T-helper 2 cell (primary cell): ENCODE measurements at regions not wholly inside any gene's neighbourhood (a gene's known extent, or its start where the extent isn't known, plus 50 kb on each side); places are given as distances from the start of the nearest gene placed in this dataset.
A peak's percentile ranks its signal among the peaks of the same experiment; 100 is the strongest.
"Not testable (repeated sequence)": the region's sequence is repeated elsewhere in the genome, so short reads cannot be mapped to it uniquely, and the experiment has no call there.

Experiments
- DNase-seq, 5 experiments: peaks; one replicate each; pipeline versions ENCODE4 v3.0.0 to v3.0.0-alpha.2; 2012 to 2022

DNA sequence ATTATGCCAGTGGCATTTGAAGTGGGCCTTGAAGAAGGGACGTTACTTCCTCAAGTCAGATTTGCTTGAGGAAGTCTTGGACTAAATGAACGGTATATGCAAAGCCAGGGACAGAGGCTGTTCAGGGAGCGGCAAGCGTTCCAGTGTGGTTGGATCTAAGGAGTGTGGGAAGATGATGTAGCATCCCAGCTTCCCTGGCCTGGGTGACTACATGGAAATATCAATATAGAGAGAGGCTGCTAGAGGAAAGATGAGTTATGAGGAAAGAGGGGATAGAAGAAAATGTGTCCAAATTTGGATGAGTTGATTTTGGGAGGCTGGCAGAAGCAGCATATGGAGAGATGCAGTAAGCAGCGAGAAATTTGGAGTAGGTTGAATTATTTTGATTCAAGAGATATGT, 432.5 kb upstream of the TENM3 start:
- no peak for DNase-seq

DNA sequence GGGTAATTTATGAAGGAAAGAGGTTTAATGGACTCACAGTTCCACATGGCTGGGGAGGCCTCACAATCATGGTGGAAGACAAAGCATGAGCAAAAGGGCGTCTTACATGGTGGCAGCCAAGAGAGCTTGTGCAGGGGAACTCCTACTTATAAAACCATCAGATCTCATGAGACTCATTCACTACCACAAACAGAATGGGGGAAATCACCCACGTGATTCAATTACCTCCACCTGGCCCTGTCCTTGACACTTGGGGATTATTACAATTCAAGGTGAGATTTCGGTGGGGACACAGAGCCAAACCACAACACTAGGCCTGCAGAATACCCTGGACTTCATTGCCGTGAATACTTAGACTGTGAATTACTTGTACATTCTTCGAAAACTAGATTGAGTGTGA, 431.7 kb upstream of the TENM3 start:
- DNase-seq: not testable (repeated sequence)

DNA sequence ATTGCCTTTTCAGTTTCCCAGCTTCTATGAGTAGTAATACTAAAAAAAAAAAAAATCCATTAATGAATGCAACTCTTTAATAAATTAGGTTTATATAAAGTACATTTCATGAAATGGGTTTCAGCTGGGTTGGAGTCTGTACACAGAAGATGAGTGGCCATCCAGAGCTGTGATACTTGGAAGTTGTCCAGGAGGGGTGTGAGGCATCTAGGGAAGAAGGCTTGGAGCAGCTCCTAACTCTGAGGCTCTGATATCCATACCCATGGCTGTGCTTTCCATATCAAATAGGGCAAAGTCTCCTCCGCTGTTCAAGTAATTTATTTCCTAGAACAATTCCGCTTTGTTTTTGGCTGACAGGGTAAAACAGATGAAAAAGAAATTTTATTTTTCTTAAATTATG, 423.3 kb upstream of the TENM3 start:
- no peak for DNase-seq

DNA sequence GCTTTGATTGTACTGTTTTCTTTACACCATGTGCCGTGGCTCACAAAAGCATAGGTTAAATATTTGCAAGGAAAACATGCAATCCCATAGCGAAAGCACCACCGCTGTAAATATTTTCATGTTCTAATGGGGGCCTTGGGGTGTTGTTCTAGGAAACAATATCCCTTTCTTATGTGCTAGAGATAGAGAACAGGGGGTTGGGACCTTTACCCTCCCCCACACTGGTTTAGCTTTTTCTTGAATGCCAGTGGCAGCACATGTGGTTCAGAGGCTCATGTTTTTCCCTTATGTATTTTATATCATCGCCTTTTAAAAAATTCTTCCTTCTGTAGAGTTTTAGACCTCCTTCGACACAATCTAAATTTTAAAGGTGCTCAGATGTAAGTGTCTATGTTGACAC, 422.6 kb upstream of the TENM3 start:
- no peak for DNase-seq

DNA sequence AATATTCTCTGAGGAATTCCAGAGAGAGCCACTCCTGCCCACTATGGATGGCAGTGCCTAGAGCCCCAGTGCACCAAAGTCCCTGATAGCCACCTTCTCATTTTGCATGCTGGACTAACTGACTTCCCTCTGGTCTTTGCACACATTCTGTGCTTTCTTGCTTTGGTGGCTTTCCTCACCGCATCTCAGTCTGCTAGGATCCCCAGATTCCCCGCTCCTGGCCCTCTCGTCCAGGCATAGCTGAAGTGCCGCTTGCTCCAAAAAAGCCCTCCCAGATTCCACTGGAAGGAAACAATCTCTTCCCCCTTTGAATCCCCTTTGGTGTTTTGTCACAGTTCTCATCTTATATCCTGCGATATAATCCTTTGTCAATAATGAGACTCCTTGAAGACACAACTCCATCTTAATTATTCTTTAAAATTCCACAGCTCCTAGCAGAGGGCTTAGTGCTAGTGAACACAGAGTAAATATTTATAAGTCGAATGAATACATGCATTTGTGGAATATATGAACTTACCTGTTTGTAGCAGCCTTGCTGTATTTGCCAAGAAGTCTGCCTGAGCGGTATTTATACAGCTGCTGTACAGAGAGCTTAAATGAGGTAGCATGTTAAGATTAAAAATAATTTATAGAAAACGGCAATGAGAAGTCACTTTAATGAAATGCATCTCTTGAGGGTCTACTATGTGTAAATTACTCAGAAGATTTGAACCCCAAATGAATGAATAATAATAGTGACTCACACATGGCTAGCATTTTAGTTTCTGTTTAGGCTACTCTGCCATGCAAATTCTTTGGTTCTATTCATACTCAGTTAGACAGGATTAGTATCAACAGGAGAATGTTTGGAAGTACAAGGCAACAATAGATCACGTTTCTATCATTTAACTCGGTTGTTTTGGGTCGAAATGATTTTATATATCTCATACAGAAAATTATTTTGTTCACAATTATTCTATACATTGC, 421.9 kb upstream of the TENM3 start:
- no peak for DNase-seq

DNA sequence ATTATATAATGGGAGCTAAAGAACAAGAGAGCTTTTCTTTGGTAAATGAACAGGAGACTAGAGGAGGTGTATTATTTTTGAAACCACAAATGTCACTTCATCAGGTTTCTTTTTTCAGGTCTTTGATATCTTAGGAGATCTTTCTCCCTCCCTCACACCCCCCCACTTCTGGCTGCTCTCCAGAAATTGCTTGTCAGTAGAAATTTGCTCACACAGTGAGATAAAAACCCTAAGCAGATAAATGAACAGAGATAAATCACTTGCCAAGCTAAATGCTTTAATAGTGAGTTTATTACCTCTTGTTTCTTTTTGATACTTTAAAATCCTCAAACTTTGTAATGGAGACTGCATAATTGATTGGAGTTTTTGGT, 421.2 kb upstream of the TENM3 start:
- no peak for DNase-seq

DNA sequence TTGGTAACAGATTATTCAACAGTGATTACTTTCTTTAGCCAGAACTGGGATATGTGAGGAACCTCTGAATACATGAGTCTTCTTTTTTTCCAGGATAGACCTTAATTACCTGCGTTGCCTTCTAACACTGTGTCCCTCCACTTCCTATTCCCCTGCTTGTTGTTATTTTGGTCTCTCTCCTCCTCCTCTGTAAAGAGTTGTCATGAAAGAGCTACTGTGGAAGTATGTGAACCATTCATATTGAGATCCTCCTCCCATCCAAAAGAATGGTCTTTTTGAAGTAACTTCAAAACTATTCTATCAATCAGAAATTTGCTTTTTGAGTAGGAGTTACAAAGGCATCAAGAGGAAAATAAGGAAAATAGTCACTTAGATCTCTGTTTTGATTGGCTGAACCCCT, 420.0 kb upstream of the TENM3 start:
- DNase-seq: no peak

DNA sequence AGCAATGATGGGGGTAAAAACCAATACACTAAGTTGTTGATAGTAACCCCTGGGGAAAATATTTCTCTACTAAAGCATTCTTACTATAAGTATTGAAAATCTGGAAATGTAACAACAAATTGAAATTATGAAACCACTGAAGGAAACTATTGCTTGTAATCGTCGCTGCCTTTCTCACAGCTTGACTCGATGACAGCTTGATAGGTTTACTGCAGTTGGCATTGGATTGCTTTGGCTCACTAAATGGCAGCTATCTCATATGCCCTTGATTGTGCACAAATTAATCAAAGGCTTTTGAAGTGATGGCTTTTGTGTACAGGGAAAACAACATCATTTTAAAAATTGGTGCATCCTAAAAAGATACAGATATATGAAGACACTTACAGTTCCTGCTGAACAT, 419.6 kb upstream of the TENM3 start:
- no peak for DNase-seq

DNA sequence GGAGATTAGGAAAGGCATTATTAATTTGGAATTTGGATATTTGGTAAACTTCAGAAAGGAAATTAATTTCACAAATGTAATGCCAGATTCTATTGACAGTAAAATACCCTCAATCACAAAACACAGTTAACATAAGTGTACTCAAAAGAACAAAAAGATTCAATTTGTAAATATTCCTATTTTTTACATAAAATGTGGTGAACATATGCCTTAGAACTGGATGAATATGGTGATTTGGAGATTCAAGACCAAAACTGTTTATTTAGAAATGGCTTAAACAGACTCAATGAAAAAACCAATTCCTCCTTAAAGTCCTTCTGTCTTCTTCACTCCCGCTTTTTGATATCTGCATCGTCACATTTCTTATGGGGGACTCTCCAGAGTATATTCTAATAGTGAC, 417.6 kb upstream of the TENM3 start:
- DNase-seq: no peak

DNA sequence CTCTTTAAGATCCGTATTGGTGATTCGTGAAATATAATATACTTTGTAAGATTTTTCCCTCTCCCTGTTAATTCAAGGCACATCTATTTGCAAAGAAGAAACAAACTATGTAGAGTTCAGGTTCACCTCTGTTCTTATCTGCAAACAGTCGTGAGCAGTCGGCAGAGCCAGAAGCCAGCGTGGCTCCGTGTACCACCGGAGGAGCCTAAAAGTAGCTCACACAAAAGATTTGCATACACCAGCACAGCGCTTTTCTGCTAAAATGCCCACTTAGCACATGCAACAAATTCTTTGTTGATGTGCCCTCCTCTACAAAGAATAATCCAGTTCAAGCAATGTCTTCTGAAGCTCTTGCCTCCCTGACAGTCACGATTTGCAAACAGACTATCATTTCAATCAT, 416.0 kb upstream of the TENM3 start:
- DNase-seq: no peak

DNA sequence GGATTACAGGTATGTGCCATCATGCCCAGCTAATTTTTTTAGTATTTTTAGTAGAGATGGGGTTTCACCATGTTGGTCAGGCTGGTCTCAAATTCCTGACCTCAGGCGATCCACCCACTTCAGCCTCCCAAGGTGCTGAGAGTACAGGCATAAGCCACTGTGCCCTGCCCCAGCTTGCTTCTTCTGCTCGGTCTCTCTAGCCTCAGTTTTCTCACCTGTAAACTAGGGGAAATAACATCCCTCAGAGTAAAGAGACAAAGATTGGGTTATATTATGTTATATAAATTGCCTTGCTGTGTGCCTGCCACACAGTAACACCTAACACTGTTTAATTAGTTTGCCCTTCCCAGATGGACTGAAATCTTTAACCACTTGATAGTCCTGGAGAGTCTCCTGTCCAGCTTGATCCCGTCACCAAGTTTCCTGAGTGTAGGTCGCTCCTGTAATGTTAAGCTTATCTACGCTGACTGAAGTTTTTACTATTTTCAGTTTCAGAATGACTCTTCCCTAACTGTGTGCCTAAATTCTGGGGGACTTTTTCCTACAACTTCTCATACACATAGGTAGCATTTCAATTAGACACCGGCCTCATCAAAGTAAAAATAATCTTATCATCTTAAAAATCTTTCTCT, 412.7 kb upstream of the TENM3 start:
- DNase-seq: peak in 1 of 5 experiments; percentile 7

DNA sequence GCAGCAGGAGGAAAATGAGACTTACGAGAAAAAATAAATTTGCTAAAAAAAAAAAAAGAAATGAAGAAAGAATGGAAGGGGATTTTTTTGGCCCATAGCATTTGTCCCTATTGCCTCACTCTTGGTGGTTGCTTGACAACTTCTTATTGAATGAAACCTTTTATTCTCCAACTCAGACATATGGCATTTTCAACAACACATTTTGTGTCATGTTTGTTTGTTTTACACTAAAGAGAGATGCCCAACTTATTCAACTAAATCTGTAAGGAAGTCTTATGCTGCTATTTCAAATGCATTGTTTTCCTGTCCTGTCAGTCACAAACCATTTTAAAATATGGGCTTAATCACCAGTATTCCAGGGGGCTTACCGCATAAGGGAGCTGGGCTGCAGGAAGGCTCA, 409.1 kb upstream of the TENM3 start:
- DNase-seq: no peak

DNA sequence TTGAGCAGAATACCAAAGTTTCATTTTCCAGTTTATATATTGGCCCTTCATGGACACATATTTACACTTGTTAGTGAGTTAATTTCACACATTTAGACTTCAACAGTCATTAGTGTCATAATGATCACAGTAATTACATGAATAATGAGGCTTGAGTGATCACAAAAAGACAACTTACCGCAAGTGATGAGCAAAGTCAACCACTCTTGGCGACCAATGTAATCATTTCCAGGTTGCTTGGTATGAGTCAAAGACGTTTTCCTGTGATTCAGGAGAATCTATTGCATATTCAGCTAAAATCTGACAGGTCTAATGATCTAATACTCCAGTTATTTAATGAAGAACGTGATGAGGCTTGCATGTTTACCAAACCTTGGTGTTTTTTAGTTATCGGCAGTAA, 407.9 kb upstream of the TENM3 start:
- no peak for DNase-seq

DNA sequence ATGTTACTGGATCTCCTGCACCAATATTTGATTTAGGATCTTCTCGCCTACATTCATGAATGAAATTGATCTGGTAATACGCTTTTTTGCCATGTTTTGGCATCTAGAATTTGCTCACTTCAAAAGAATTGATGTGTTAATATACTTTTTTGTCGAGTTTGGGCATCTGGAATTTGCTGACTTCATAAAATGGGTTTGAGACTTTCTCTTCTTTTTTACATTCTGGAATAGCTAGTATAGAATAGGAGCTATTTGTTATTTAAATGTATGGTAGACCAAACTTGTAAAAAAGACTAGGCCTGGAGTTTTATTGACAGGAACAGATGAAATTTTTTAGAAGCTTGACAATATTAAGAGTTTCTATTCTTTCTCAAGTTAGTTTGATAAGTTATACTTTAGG, 404.9 kb upstream of the TENM3 start:
- no peak for DNase-seq

DNA sequence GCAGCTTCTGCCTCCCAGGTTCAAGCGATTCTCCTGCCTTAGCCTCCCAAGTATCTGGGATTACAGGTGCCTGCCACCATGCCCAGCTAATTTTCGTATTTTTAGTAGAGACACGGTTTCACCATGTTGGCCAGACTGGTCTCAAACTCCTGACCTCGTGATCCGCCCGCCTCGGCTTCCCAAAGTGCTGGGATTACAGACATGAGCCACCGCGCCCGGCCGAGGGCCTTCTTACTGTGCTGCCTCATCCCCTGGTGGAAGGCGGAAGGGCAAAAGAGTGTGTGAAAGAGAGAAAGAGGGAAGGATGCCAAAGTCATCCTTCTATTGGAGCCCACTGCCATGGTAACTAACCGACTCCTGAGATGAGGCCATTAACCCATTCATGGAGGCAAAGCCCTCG, 399.4 kb upstream of the TENM3 start:
- DNase-seq: not testable (repeated sequence)

DNA sequence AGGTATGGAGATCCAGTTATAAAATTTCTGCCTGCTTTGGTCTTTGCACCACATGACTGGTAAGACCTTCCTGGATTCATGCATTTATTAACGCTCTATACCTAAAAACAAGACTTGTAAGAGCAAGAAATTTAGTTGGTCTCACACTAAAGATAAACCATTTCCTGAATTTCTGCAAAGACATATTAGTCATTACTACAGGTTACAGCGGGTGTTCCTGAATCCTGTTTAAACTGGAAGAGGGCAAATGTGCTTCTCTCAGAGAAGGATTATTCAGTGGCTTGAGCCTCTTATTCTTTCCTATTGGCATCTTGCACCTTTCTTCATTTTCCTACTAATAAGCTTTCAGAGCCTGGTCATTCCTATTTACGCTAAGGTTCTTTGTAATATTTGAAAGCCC, 397.6 kb upstream of the TENM3 start:
- DNase-seq: no peak

DNA sequence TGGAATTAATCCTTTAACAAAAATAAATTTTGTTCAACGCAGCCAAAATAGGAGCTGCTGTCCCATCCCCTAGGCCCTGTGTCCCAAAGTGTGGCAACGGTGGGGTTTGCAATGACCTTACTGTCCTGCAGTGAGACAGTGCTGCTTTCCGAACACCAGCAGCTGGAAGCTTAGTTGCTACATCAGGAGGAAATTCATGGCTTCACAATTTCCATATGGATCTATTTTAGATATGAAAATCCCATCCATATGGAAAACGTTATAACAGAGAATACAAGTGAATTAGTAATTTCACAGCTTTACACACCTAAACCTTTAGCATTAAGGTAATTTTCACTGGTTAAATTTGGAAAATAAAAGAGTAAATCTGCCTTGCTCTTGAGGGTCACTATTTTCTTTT, 396.3 kb upstream of the TENM3 start:
- DNase-seq: no peak

DNA sequence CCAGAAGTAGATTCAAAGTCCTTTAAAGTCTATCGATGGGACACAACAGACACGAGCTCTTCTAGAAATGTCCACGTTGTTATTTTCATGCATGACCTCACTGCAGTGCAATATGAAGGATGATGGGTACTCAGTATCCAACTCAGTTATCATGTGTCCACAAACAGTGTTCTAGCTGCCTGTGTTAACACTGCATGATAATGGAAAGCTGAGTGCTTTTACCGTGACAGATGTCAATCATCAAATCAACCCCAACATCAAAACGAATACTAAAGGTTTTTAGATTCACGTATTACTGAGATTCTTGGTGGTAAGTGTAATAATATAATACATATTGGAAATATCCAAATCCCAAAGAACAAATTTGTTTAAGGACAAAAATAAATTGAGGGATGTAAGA, 394.8 kb upstream of the TENM3 start:
- DNase-seq: no peak

DNA sequence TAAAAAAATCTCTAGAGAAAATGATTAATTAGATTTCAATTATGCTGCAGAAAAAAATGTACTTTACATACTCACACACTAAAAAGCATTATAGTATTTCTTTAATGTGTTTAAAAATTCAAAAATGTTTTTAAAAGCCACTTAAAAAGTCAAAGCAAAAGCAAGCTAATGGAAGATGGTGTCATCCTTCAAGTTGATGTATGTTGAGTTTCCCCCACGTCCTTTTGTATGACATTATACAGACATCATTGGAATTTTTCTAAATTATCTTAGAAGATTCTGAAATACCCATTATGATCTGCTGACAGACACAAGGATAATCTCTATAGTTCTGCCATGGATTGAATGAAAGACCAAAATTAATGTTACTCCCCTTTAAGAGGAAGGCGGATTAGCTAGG, 393.7 kb upstream of the TENM3 start:
- no peak for DNase-seq

DNA sequence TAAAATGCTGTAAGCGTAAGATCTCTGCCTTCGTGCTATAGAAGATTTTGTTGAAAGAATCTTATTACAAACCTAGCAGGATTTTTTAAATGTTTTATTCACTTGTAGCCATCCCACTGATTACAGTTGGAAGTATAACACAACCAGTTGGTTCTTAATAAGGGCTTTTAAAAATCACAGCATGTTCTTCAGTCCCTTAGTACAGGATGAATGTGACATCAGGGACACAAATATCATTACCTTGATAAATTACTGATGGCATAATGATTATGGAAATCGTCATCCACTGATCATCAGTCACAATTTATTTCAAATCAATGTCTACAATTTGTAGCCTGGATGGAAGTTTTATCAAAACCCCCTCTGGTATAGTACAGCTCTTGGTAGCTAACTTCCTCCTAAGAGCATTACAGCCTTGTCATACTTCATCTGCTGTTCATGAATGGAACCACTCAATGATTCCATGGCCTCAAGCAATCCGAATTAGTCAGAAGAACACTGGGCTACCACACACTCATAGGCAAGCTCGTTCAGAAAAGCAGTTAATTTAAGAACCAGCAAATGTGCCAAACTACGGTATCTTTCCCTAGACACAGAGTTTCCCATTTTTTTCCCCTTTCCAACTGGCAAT, 389.2 kb upstream of the TENM3 start:
- DNase-seq: no peak

DNA sequence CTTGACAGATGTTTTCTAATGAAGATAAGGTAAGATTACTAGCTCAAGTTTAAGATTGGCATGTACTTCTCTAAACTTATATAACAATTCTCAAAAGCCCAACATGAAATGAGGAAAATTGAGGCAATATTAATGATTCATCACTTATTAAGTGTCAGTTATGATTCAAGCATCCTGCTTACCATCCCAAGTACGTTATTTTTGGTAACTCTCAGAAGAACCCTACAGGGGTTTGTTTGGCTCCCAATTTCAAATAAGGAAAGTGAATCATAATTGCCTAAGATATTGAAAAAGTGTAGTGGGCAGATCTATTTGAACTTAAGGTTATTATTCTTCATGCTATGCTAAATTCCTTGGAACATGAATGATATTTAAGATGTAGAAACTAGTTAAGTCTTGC, 387.9 kb upstream of the TENM3 start:
- DNase-seq: no peak

DNA sequence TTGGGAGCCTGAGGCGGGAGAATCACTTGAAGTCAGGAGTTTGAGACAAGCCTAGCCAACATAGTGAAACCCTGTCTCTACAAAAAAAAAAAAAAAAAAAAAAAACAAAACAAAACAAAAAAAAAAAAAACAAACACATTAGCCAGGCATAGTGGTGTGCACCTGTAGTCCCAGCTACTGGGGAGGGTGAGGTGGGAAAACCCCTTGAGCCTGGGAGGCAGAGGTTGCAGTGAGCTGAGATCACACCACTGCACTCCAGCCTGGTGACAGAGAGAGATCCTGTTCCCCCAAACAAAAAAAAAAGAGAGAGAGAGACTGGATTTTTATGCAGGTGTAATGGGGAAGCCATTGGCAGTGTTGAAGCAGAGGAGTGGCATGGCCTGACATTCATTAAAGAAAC, 385.7 kb upstream of the TENM3 start:
- not testable (repeated sequence) for DNase-seq

DNA sequence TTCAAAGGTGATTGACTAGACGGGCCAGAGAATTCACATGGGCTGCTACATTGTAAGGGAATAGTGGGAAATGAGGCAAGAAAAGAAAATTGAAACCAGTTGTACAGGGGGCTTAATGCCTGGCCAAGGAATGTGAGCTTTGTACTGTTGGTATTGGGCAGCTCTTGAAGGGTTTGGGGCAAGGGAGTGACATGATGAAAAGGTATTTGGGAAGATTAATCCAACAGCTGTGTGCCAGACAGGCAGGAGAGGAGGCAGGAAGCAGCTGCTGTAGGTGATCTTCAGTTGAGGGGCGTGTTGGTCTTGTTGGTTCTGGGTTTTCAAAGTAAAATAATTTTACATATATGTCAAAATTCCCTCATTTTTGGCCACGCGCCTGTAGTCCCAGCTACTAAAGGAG, 384.5 kb upstream of the TENM3 start:
- no peak for DNase-seq

DNA sequence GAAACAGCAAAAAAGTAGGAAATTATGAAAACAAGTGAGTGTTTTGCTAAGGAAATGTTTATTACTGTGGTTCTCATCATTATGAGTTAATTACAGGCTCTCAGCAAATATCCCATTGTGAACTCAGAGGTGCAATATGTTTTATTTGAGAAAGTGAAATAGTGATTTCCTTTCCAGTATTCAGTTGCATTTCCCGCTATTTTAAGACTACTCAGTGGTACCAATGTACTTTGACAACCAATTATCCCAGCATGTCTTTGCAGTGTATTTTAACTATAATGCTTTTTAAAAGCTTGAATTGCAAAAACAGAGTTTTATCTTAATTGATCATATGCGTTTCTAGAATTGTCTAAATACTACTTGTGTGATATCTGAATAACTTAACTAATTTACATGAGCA, 383.8 kb upstream of the TENM3 start:
- no peak for DNase-seq
